Urinary bladder (tissue), 3 donors: ENCODE measurements at regions not wholly inside any gene's neighbourhood (a gene's known extent, or its start where the extent isn't known, plus 50 kb on each side); places are given as distances from the start of the nearest gene placed in this dataset.
"Not testable (repeated sequence)": the region's sequence is repeated elsewhere in the genome, so short reads cannot be mapped to it uniquely, and the experiment has no call there.

ENCODE experiments used
- DNase-seq: peaks from one replicate; pipeline ENCODE4 v3.0.0-alpha.2; 2015; ENCODE audit errors: extremely low spot score
- H3K27ac ChIP-seq: one replicate; pipeline ENCODE4 v1.5.1; 2013; ENCODE audit warnings: low read depth, mild to moderate bottlenecking, moderate library complexity
- H3K36me3 ChIP-seq: one replicate; pipeline ENCODE4 v1.6.1; 2013; ENCODE audit warnings: mild to moderate bottlenecking, moderate library complexity; ENCODE audit not compliant: insufficient read depth
- H3K4me1 ChIP-seq: one replicate; pipeline ENCODE4 v1.6.1; 2013; ENCODE audit warnings: mild to moderate bottlenecking, moderate library complexity; ENCODE audit not compliant: insufficient read depth
- H3K4me3 ChIP-seq: one replicate; pipeline ENCODE4 v1.5.1; 2013; ENCODE audit warnings: low read depth, low read length
- WGBS: extraction: QIAGEN DNeasy Blood & Tissue Kit; methylation state at CpG from one replicate; pipeline ENCODE4 v1.1.7; 2013; 5-methylcytosine and 5-hydroxymethylcytosine counted together
- donor health status: healthy with polysubstance abuse.
- donor health status: healthy.

DNA sequence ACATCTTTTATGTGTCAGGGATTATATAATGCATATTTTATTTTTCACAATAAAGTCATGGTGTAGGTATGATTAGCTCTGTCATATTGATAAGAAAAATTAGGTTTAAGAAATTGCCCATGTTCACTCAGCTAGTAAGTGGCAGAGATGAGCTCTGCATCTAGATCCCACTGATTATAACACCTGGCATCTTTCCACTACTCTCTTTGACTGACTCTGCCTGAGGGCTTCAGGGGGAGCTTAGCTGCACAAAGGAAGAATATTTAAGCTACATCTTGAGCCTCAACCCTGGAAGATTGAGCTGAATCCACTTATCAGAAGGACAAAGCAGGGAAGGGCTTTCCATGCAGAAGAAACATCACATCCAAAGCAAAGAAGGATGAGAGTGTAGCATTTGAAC is 190.4 kb downstream of the MIS18A start:
- no peaks in the 10 kb centered on the region for H3K4me1 ChIP-seq
- no peak overlapping the region for H3K27ac ChIP-seq
- DNase-seq, result no peak
- H3K4me3 ChIP-seq, result no peak overlapping the region
- no peaks in the 10 kb centered on the region for H3K36me3 ChIP-seq

DNA sequence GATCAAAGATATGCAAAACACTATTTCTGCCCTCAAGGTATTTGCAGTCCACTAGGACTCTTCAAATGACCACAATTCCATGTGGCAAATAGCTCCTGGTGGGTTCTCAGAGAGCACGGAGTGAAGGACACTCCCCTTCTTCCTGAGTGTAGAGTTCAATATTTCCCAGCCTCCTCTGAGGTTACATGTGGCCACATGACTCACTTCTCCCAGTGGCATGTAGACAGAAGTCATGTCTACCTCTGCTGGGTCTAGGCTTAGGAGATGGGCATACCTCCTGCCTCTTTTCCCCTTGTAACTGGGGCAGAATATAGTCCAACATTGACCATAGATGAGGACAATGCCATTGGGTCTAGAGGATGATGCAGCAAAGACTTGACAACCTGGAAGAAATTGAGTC is 191.4 kb downstream of the MIS18A start:
- no peak for DNase-seq
- WGBS, result 72% methylated on average over 1 of the region's 1 CpG

DNA sequence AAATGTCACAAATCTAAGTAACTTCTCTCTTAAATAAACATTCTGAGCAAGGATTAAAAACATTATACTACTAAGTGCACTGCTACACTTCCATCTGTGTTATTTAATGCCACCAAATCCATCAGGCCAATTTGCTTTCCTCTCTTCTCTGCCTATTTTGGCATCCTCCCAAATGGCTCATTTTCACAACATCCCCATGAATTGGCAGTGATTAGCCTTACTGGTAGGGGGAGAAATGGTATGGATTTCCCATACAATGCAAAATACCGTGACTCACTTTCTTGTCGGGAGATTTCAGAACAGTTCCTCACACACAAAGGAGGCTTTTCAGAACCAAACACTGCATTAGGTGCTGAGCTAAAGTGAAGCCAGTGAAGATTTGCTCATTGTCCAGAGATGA is 195.7 kb downstream of the MIS18A start:
- no peak for DNase-seq
- Histone ChIP-seq H3K36me3 (no peaks in the 10 kb centered on the region), H3K4me3 (no peak overlapping the region), H3K27ac (no peak overlapping the region), H3K4me1 (no peaks in the 10 kb centered on the region)
- 55% methylated on average over 2 of the region's 2 CpGs for WGBS

More for the DNA sequence above, 191.4 kb downstream of the MIS18A start:
- no peaks in the 10 kb centered on the region for H3K36me3 ChIP-seq
- H3K4me1 ChIP-seq, result no peaks in the 10 kb centered on the region
- H3K27ac ChIP-seq, result no peak overlapping the region
- H3K4me3 ChIP-seq, result no peak overlapping the region

DNA sequence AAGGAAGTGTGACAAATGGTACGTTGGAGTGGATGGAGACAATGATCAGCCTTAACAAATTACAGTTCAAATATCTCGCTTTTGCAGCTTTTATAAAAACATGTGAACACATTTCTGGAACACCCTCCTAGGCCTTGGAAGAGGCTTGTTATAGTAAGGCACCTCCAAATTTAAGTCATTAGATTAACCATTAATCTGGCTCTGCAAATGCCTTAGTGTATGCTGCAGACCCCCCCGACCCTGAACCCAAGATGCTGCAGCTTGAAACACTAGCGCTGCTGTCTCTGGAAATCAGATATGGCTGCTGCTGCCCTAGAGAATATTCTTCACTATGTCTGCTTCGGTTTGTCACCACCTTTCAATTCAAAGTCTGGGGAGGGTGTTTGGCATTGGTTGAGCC is 196.4 kb downstream of the MIS18A start:
- 75% methylated on average over 5 of the region's 5 CpGs for WGBS
- Histone ChIP-seq H3K36me3 (no peaks in the 10 kb centered on the region), H3K4me3 (no peak overlapping the region), H3K27ac (no peak overlapping the region), H3K4me1 (no peaks in the 10 kb centered on the region)
- DNase-seq, result no peak

DNA sequence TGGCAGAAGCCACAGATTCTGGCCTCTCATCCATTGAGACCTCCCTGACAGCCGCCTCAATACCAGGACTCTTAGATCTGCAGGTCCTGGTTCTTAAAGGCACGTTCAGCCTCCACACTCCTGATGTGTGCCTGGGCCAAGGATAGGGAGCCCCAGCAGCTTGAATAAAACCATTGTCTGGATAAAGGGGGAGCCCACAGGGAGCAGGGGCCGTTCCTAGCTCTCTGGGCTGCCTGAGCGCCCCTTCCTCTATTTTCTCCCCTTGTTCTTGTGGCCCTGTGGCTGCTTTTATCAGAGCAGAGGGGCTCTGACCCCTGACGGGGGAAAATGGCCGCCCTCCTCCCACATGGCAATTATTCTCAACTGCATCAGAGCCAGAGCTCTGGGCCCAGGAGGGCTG is 200.8 kb downstream of the HUNK start:
- Histone ChIP-seq H3K27ac (no peak overlapping the region), H3K36me3 (no peaks in the 10 kb centered on the region), H3K4me1 (no peaks in the 10 kb centered on the region), H3K4me3 (no peak overlapping the region)
- WGBS, result 88% methylated on average over 6 of the region's 6 CpGs
- no peak for DNase-seq

DNA sequence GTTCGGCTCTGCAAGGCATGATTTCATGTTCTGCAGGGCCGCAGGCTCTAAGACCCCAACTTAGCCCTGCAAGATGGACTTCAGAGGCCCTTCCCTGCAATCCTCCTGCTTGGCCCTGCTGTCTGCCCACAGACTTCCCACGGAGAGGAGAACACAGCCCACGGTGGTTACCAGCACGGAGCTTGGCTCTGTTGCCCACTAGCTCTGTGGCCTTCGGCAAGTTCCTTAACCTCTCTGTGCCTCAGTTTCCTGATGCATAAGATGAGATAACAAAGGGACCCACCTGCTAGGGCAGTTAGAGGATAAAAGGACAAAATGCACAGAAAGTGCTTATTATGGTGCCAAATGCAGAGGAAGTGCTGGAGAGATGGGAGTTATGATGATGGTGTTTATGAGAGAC is 200.4 kb downstream of the HUNK start:
- 96% methylated on average over 6 of the region's 6 CpGs for WGBS
- Histone ChIP-seq H3K4me1 (no peaks in the 10 kb centered on the region), H3K27ac (no peak overlapping the region), H3K4me3 (no peak overlapping the region), H3K36me3 (no peaks in the 10 kb centered on the region)
- DNase-seq, result no peak

DNA sequence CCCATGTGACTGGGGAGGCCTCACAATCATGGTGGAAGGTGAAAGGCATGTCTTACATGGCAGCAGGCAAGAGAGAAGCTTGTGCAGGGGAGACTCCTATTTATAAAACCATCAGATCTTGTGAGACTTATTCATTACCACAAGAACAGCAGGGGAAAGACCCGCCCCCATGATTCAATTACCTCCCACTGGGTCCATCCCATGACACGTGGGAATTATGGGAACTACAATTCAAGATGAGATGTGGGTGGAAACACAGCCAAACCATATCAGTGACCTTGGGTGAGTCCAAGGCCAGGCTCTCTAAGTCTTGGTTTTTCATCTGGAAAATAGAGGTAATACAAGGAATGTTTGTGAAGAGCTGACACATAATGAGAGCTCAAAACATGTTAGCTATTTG is 198.8 kb downstream of the HUNK start:
- WGBS, result 66% methylated on average over 2 of the region's 2 CpGs
- not testable (repeated sequence) for H3K4me3 ChIP-seq

DNA sequence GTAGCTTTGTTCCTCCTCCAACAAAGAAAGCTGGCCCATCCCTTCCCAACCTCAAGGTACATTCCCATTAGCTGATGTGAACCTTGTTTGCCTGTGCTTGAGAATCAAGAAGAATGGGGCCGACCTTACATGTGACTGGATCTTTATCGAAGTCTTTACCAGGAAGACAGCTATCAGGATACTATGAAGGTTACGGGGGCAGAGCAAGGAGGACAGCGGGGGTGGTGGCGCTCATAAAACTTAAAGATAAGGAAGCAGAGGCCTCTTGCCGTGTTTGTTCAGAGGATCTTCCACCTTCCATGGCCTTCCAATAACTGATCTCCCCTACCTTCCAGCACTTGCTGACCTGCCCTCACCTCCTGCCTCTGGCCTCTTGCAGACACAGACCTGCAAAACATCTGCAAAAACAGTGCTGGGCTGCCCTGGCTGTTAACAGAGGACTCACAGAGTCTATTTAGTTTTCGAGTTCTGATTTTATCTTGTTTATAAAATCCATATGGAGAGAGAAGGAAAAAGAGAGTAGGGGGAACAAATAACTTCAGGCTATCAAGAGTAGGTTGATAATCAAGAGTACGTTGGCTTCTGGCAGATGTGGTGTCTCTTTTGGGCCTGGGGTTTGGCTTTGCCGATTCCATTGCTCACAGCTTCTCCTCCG is 198.0 kb downstream of the HUNK start:
- H3K36me3 ChIP-seq, result no peaks in the 10 kb centered on the region
- DNase-seq, result no peak

More for the DNA sequence above, 198.8 kb downstream of the HUNK start:
- H3K27ac ChIP-seq, DNase-seq, H3K36me3 ChIP-seq, H3K4me1 ChIP-seq: not testable (repeated sequence)

DNA sequence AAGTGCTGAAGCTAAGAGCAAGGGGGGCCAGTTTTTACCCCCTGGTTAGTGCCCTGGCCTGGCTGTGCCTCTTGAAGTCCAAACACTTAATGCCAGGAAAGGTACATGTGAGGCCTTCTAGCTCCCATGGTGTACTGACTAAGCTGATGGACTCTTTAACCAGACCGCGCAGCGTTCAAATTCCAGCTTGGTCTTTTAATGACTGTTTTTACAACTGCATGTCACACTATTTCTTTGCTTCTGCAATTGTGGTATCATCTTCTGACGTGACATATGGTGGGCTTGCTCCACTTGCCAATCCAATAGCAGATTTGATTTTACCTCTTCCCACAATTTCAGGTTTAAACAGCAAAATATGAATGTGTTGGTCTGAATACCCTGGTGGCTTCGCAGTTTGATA is 197.3 kb downstream of the HUNK start:
- 77% methylated on average over 5 of the region's 5 CpGs for WGBS
- Histone ChIP-seq H3K4me3 (no peak overlapping the region), H3K4me1 (no peaks in the 10 kb centered on the region), H3K36me3 (no peaks in the 10 kb centered on the region), H3K27ac (no peak overlapping the region)
- DNase-seq, result no peak

More for the DNA sequence above, 198.0 kb downstream of the HUNK start:
- 65% methylated on average over 10 of the region's 10 CpGs for WGBS
- Histone ChIP-seq H3K4me1 (no peaks in the 10 kb centered on the region), H3K27ac (no peak overlapping the region), H3K4me3 (no peak overlapping the region)

DNA sequence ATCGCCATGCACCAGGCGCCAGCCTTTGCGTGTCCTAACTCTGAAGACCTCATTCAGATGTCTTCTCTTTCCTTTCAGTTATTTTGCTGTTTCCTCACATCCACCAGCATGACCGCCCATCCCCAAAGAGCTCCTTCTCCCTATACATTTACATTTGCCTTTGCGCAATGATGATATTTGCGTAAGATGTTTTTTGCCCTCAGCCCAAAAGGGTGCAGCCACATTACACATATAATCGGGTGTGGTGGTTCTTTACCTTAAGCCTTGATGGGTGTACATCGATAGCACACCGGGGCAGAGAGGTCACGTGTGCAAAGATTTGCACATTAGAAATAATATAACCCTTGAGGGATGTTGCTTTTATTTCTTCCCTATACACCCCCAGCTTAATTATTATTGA is 192.8 kb downstream of the HUNK start:
- WGBS, result 96% methylated on average over 10 of the region's 10 CpGs
- DNase-seq, result no peak

DNA sequence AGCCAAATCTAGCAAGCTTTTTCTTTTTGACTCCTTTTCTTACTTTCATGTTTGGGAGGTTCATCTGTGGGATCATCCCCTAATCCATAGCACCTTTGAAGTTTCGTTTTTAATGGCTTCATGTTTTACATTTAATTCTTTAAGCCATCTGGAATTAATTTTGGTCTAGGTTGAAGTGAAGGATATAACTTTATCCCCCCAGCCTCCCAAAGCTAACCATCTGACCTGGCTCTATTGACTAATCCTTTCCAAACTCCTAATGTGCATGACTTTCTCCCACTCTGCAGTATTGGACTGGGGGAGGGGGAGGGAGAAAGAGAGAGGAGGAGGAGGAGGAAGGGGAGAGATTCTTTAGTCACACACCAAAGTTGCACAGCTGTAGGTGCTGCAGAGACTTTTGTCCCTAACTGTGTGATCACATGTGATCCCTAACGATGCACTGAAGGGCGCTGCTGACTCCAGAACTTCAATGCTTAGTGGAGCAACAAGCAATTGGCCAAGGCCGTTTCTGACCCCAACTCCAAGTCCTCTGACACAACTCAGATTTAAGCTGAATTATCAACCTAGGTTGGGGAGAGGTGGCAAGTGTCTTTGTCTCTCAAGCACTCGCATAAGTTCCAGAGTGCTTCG is 191.6 kb downstream of the HUNK start:
- 71% methylated on average over 6 of the region's 6 CpGs for WGBS
- no peak for DNase-seq
- no peaks in the 10 kb centered on the region for H3K36me3 ChIP-seq
- H3K4me3 ChIP-seq, result no peak overlapping the region
- no peaks in the 10 kb centered on the region for H3K4me1 ChIP-seq
- H3K27ac ChIP-seq, result no peak overlapping the region

More for the DNA sequence above, 192.8 kb downstream of the HUNK start:
- H3K4me3 ChIP-seq, result no peak overlapping the region
- no peaks in the 10 kb centered on the region for H3K4me1 ChIP-seq
- H3K36me3 ChIP-seq, result no peaks in the 10 kb centered on the region
- H3K27ac ChIP-seq, result no peak overlapping the region

DNA sequence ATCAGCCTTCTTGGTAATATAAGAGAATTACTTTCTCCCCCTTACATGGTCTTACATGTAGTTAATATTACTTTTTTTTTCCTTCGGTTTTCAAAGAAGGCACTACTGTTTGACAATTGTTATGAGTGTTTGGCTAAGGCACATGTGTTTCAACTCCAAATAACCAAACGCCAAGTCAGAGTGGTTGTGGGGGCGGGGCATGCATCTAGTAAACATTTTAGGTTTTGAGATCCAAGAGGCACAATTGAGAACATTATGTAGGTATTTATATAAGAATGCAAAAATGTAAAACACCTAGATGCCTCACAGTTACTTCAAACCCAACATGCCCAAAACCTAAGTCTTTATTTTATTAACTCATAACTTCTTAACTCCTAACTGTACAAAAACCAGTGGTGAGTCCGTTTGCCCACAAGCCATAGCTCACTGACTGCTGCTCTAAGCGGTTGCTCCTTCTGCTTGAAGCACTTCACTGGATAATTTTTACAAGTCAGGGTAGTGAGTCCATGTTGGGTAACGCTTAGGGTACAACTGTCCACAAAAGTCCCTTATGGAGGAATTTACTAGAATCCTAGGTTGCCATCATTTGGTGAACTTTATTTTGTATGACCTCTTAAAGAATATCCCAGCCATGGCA is 189.9 kb downstream of the HUNK start:
- H3K4me3 ChIP-seq, result no peak overlapping the region
- no peak for DNase-seq
- 67% methylated on average over 6 of the region's 6 CpGs for WGBS
- no peaks in the 10 kb centered on the region for H3K4me1 ChIP-seq
- no peaks in the 10 kb centered on the region for H3K36me3 ChIP-seq
- no peak overlapping the region for H3K27ac ChIP-seq

DNA sequence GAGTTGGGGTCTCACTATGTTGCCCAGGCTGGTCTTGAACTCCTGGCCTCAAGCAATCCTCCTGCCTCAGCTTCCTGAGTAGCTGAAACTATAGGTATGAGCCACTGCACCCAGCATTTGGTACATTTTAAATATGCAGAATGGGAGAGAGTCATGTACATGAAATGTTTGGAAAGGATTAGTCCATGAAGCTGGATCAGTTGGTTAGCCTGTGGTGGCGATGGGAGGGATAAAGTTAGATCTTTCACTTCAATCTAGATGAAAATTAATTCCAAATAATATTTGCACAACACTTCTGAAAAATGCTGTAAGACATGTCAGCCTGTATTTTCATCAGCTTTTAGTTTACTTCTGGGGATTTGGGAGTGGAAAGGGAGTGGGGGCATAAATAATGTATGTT is 188.9 kb downstream of the HUNK start:
- no peak for DNase-seq

DNA sequence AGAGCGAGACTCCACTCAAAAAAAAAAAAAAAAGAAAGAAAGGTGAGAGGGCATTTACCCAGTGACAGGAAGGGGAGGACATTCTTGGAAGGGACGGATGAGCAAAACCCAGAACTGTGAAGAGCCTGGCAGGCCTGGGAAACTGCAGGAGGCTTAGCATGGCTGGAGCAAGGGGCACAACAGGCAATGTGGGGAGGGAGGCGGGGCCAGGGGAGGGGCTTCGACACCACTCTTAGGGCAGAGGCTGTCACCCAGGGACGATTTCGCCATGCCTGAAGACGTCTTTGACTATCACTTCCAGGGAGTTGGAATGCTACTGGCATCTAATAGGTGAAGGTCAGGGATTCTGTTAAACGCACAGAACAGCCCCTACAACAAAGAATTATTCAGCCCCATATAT is 184.0 kb downstream of the HUNK start:
- Histone ChIP-seq H3K36me3 (no peaks in the 10 kb centered on the region), H3K4me1 (no peaks in the 10 kb centered on the region), H3K27ac (no peak overlapping the region), H3K4me3 (no peak overlapping the region)
- no peak for DNase-seq
- WGBS, result 87% methylated on average over 8 of the region's 8 CpGs

More for the DNA sequence above, 188.9 kb downstream of the HUNK start:
- no peak overlapping the region for H3K4me3 ChIP-seq
- WGBS, result 92% methylated on average over 1 of the region's 1 CpG
- H3K27ac ChIP-seq, result no peak overlapping the region
- H3K4me1 ChIP-seq, result no peaks in the 10 kb centered on the region
- no peaks in the 10 kb centered on the region for H3K36me3 ChIP-seq
